ENCODE measurements at regions not wholly inside any gene's neighbourhood (a gene's known extent, or its start where the extent isn't known, plus 50 kb on each side); places are given as distances from the start of the nearest gene placed in this dataset.

- no peak for DNase-seq (ENCODE audit: extremely low read depth, low read depth)
Measured at GRCh38 chr16:55256412-55257016, 67.5 kb upstream of the IRX6 start.

GRCh38 chr16:55257966-55258613 lies 65.9 kb upstream of the IRX6 start:
- DNase-seq (ENCODE audit: extremely low read depth, low read depth) = no peak

GRCh38 chr16:55261301-55261700 lies 62.7 kb upstream of the IRX6 start:
- DNase-seq (ENCODE audit: extremely low read depth, low read depth) = no peak

- DNase-seq (ENCODE audit: extremely low read depth, low read depth) = no peak
Measured at GRCh38 chr16:55263271-55264250, 60.4 kb upstream of the IRX6 start.

GRCh38 chr16:55264949-55265348 lies 59.1 kb upstream of the IRX6 start:
- no peak for DNase-seq (ENCODE audit: extremely low read depth, low read depth)

GRCh38 chr16:55265926-55266325 lies 58.1 kb upstream of the IRX6 start:
- DNase-seq (ENCODE audit: extremely low read depth, low read depth) = no peak

- no peak for DNase-seq (ENCODE audit: extremely low read depth, low read depth)
Measured at GRCh38 chr16:55271945-55272513, 52.0 kb upstream of the IRX6 start.

- no peak for DNase-seq (ENCODE audit: extremely low read depth, low read depth)
Measured at GRCh38 chr16:55272744-55273143, 51.3 kb upstream of the IRX6 start.

- DNase-seq (ENCODE audit: extremely low read depth, low read depth) = no peak
Measured at GRCh38 chr16:55273356-55273755, 50.6 kb upstream of the IRX6 start.

- no peak for DNase-seq (ENCODE audit: extremely low read depth, low read depth)
Measured at GRCh38 chr16:55273959-55274358, 50.0 kb upstream of the IRX6 start.

All from NCI-H460 (cell line).